CD4-positive, alpha-beta T cell treated with Interferon gamma for 1 hour (primary cell): ENCODE measurements at regions not wholly inside any gene's neighbourhood (a gene's known extent, or its start where the extent isn't known, plus 50 kb on each side); places are given as distances from the start of the nearest gene placed in this dataset.
A peak's percentile ranks its signal among the peaks of the same experiment; 100 is the strongest.

Source experiments
- DNase-seq: peaks from one replicate; pipeline ENCODE4 v3.0.0-alpha.2; 2020

- no peak for DNase-seq
Measured at GRCh38 chr12:92459850-92460249, 242.9 kb upstream of the PLEKHG7 start.

- no peak for DNase-seq
Measured at GRCh38 chr12:92458996-92459395, 243.8 kb upstream of the PLEKHG7 start.

GRCh38 chr12:92457458-92458180 lies 245.2 kb upstream of the PLEKHG7 start:
- no peak for DNase-seq

GRCh38 chr12:92452763-92453162 lies 250.0 kb upstream of the PLEKHG7 start:
- DNase-seq: no peak

GRCh38 chr12:92446083-92446460 lies 256.7 kb upstream of the PLEKHG7 start:
- DNase-seq: no peak

DNA sequence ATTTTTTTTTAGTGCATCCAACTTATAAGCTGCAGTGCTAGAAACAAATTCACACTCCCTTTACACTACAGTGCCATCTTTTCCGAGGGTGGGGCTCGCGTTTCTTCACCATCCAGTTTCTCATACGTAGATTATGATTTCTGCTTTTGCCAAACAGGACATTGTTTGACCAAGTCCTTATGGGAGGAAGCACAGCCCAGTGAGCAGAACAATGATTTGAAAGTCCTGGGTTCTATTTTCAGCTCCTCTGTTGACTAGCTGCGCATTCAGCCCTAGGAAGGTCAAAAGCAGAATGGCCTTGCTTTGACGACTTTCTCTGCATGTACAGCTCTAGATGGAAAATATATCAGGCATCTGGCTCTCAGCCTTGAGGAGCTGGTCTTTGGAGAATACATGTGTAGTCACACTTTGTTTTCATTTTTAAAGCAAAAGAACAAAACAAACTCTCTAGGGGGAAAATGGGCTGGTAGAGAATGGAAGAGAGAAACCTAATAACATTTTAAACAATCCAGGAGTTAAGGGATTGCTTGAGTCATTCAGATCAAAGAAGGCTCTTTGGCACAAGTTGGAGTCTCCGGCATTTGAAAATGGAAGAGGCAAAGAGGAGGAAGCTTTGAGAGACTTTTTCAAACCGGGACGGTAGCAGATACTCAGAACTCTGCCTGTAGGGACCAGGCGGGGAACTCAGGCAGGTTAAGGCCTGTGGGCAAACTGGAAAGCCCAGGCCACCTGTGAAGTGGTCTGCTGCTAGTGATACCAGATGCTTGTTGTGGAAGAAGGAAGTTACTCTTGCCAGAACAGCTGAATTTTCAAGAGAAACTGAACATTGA lies 257.3 kb upstream of the PLEKHG7 start:
- DNase-seq: peak; percentile 73

DNA sequence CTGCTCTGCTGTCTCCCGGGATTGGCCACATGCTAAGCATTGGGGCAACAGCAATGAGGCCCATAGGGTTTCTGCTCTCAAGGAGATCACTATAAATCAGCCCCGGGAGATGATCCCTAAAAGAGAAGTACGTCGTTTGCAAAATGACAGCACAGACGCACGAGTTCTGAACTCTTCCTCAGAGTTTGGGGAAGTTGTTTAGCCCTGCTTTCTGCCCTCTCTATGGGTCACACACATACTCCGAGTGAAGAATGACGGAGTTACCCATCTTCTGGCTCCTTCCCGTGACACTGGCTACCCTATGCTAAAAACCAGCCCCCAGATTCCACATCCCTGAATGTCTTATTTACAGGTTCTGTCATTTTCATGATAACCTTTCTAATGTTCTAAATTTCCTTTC lies 258.0 kb upstream of the PLEKHG7 start:
- peak; percentile 72 for DNase-seq

DNA sequence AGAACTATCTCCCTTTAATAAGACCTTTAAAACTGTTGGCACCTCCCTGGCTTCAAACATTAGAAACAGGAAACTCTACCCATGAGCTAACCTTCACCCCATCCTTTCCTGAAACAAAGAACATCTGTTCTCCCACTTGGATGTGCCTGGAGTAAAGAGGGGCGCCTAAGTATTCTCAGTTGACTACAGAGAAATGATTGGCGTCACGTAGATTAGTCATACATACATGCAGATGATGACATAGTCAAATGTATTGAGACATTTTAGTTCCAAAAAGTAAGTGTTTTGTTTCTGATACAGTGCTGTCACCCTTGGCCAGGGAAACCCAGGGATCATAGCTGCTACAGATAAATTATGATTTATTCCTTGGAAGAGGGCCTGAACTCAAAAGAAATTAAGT lies 260.0 kb upstream of the PLEKHG7 start:
- no peak for DNase-seq

- no peak for DNase-seq
Measured at GRCh38 chr12:92440072-92440471, 262.7 kb upstream of the PLEKHG7 start.

- DNase-seq: no peak
Measured at GRCh38 chr12:92439420-92439805, 263.4 kb upstream of the PLEKHG7 start.

GRCh38 chr12:92438641-92439419 lies 264.0 kb upstream of the PLEKHG7 start:
- no peak for DNase-seq

GRCh38 chr12:92437452-92437851 lies 265.3 kb upstream of the PLEKHG7 start:
- DNase-seq: no peak

DNA sequence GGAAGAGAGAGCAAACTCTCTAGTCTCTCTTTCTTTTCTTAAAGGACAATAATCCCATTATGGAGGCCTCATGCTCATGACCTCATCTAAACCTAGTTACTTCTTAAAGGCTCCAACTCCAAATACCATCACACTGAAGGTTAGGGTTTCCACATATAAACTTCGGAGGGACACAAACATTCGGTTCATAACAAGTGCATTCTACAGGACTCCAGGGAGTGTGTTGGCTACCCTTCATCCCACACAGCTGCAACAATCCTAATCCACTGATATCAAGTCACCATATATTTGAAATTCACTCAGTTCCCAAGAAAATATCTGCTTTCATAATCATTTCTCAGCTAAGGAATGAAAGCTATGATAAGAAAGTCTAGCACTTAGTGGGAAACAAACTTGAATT lies 265.9 kb upstream of the PLEKHG7 start:
- no peak for DNase-seq

- no peak for DNase-seq
Measured at GRCh38 chr12:92434607-92435025, 268.2 kb upstream of the PLEKHG7 start.

DNA sequence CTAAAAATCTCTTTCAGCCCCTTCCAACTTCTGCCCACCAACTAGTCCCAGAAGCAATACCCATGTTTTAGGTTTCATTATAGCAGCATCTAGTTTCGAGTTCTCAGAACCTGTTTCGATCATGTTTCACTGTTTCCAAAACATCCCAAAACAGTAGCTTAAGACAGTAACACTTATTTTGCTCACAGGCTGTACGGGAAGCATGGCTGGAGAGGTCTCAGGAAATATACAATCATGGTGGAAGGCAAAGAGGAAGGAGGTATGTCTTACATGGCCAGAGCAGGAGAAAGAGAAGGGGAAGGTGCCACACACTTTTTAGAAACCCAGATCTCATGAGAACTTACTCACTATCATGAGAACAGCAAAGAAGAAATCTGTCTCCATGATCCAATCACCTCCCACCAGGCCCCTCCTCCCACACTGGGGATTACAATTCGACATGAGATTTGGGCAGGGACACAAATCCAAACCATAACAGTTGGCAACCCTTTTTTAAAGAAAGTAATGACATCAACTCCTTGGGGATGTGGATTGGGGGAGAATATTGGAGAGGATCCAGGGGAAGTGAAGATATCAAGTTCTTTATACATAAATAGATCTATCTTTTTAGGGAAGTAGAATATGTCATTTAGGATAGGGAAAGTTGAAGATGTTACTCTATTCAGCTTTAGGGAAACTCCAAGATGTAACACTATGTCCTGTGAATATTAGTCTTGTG lies 269.9 kb upstream of the PLEKHG7 start:
- DNase-seq: no peak

- DNase-seq: peak; percentile 45
Measured at GRCh38 chr12:92431146-92431545, 271.6 kb upstream of the PLEKHG7 start.

- DNase-seq: no peak
Measured at GRCh38 chr12:92426332-92426731, 276.5 kb upstream of the PLEKHG7 start.

- DNase-seq: no peak
Measured at GRCh38 chr12:92425165-92425564, 277.6 kb upstream of the PLEKHG7 start.

DNA sequence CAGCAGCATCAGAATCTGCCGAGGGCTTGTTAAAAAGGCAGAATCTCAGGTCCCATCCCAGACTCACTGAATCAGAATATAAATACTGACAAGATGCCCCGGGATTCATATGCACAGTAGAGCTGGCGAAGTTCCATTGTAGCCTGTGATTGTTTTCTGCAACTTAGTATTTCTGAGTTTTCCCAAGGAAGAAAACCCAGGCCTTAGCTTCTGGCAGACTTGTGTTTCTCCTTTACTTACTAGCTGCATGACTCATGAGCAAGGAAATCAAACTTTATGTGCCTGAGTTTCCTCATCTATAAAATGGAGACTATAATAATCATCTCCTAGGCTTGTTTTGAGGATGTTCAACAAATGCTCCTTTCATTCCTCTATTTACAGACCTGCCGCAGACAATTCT lies 278.5 kb upstream of the PLEKHG7 start:
- no peak for DNase-seq

DNA sequence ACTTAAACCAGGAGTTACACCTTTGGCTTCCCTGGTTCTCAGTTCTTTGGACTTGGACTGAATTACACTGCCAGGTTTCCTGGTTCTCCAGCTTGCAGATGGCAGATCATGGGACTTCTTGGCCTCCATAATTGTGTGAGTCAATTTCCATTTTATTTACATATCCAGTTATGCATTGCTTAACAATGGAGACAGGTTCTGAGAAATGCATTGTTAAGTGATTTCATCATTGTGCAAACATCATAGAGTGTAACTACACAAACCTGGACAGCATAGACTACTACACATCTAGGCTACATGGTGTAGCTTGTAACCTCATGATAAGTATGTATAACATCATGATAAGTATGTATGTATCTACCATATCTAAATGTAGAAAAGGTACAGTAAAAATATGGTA lies 276.1 kb upstream of the BTG1 start:
- no peak for DNase-seq

- DNase-seq: no peak
Measured at GRCh38 chr12:92421042-92421441, 275.4 kb upstream of the BTG1 start.

- DNase-seq: no peak
Measured at GRCh38 chr12:92419201-92419600, 273.6 kb upstream of the BTG1 start.

DNA sequence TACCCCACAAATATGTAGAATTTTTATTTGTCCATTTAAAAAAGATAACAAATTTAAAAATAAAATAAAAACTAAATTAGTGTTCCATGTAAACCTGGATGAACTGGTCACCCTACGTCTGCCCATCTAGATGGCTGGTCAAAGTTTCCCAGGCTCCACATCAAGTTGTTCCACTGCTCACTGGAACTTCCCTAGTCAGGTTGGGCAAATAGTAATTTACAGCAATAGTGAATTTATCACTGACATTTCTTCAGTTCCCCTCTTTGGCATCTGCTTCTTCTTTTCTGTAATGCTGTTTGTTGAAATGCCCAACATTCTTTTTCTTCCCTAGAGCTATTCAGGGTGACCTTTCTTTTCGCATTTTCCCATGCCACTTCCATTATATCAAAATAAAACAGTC lies 272.7 kb upstream of the BTG1 start:
- no peak for DNase-seq
